ENCODE measurements at regions not wholly inside any gene's neighbourhood (a gene's known extent, or its start where the extent isn't known, plus 50 kb on each side); places are given as distances from the start of the nearest gene placed in this dataset.
"Not testable (repeated sequence)": the region's sequence is repeated elsewhere in the genome, so short reads cannot be mapped to it uniquely, and the experiment has no call there.

- no peak for ATAC-seq (replicated peaks; ENCODE audit: extremely low read depth, poor library complexity, severe bottlenecking)
Observed at GRCh38 chr11:116049383-116049782, 545.2 kb upstream of the CADM1 start.

GRCh38 chr11:116046127-116046526 is 541.9 kb upstream of the CADM1 start:
- H3K4me1 Mint-ChIP-seq, result no peaks in the 10 kb centered on the region
- no peaks in the 10 kb centered on the region for H3K36me3 Mint-ChIP-seq (ENCODE audit: insufficient read depth)
- ATAC-seq (replicated peaks; ENCODE audit: extremely low read depth, poor library complexity, severe bottlenecking) (no peak), DNase-seq (ENCODE audit: low spot score in 2 of 2) (no peak)
- H3K4me3 Mint-ChIP-seq, result no peak overlapping the region
- H3K27me3 Mint-ChIP-seq, result peaks cover 10% of the 10 kb centered on the region
- no peak overlapping the region for H3K27ac Mint-ChIP-seq (ENCODE audit: low read depth)
- H3K9me3 Mint-ChIP-seq, result no peaks in the 10 kb centered on the region

More at GRCh38 chr11:116049383-116049782, 545.2 kb upstream of the CADM1 start:
- Mint-ChIP-seq H3K27me3 (peaks cover 10% of the 10 kb centered on the region), H3K36me3 (ENCODE audit: insufficient read depth) (no peaks in the 10 kb centered on the region), H3K9me3 (no peaks in the 10 kb centered on the region), H3K27ac (ENCODE audit: low read depth) (no peak overlapping the region), H3K4me3 (no peak overlapping the region), H3K4me1 (no peaks in the 10 kb centered on the region)
- DNase-seq (ENCODE audit: low spot score in 2 of 2), result no peak

GRCh38 chr11:116044941-116045340 is 540.7 kb upstream of the CADM1 start:
- Mint-ChIP-seq H3K36me3 (ENCODE audit: insufficient read depth) (no peaks in the 10 kb centered on the region), H3K27ac (ENCODE audit: low read depth) (no peak overlapping the region), H3K4me3 (no peak overlapping the region), H3K27me3 (peaks cover 10% of the 10 kb centered on the region), H3K9me3 (no peaks in the 10 kb centered on the region), H3K4me1 (no peaks in the 10 kb centered on the region)
- no peak for DNase-seq (ENCODE audit: low spot score in 2 of 2)
- ATAC-seq (replicated peaks; ENCODE audit: extremely low read depth, poor library complexity, severe bottlenecking), result no peak

- H3K4me1 Mint-ChIP-seq, result no peaks in the 10 kb centered on the region
- peaks cover 10% of the 10 kb centered on the region for H3K27me3 Mint-ChIP-seq
- no peak for ATAC-seq (replicated peaks; ENCODE audit: extremely low read depth, poor library complexity, severe bottlenecking)
- H3K4me3 Mint-ChIP-seq, result no peak overlapping the region
- H3K9me3 Mint-ChIP-seq, result no peaks in the 10 kb centered on the region
- DNase-seq (ENCODE audit: low spot score in 2 of 2), result no peak
- no peak overlapping the region for H3K27ac Mint-ChIP-seq (ENCODE audit: low read depth)
- no peaks in the 10 kb centered on the region for H3K36me3 Mint-ChIP-seq (ENCODE audit: insufficient read depth)
Observed at GRCh38 chr11:116044520-116044919, 540.3 kb upstream of the CADM1 start.

- H3K27ac Mint-ChIP-seq (ENCODE audit: low read depth), result no peak overlapping the region
- H3K4me3 Mint-ChIP-seq, result no peak overlapping the region
- DNase-seq (ENCODE audit: low spot score in 2 of 2) (no peak), ATAC-seq (replicated peaks; ENCODE audit: extremely low read depth, poor library complexity, severe bottlenecking) (no peak)
- no peaks in the 10 kb centered on the region for H3K36me3 Mint-ChIP-seq (ENCODE audit: insufficient read depth)
- H3K9me3 Mint-ChIP-seq, result no peaks in the 10 kb centered on the region
- peaks cover 10% of the 10 kb centered on the region for H3K27me3 Mint-ChIP-seq
- H3K4me1 Mint-ChIP-seq, result no peaks in the 10 kb centered on the region
Observed at GRCh38 chr11:116043857-116044256, 539.6 kb upstream of the CADM1 start.

GRCh38 chr11:116043059-116043458 is 538.8 kb upstream of the CADM1 start:
- peaks cover 10% of the 10 kb centered on the region for H3K27me3 Mint-ChIP-seq
- H3K4me3 Mint-ChIP-seq; H3K4me1 Mint-ChIP-seq; DNase-seq (ENCODE audit: low spot score in 2 of 2); H3K9me3 Mint-ChIP-seq; H3K27ac Mint-ChIP-seq (ENCODE audit: low read depth); H3K36me3 Mint-ChIP-seq (ENCODE audit: insufficient read depth); ATAC-seq (replicated peaks; ENCODE audit: extremely low read depth, poor library complexity, severe bottlenecking): not testable (repeated sequence)

GRCh38 chr11:116042146-116042545 is 537.9 kb upstream of the CADM1 start:
- H3K36me3 Mint-ChIP-seq (ENCODE audit: insufficient read depth), result no peaks in the 10 kb centered on the region
- H3K27ac Mint-ChIP-seq (ENCODE audit: low read depth), result no peak overlapping the region
- peaks cover 10% of the 10 kb centered on the region for H3K27me3 Mint-ChIP-seq
- H3K4me3 Mint-ChIP-seq, result no peak overlapping the region
- ATAC-seq (replicated peaks; ENCODE audit: extremely low read depth, poor library complexity, severe bottlenecking) (no peak), DNase-seq (ENCODE audit: low spot score in 2 of 2) (no peak)
- no peaks in the 10 kb centered on the region for H3K4me1 Mint-ChIP-seq
- H3K9me3 Mint-ChIP-seq, result no peaks in the 10 kb centered on the region

- Mint-ChIP-seq H3K27me3 (peaks cover 18% of the 10 kb centered on the region), H3K4me3 (no peak overlapping the region), H3K36me3 (ENCODE audit: insufficient read depth) (no peaks in the 10 kb centered on the region), H3K27ac (ENCODE audit: low read depth) (no peak overlapping the region), H3K4me1 (no peaks in the 10 kb centered on the region), H3K9me3 (peaks cover 4% of the 10 kb centered on the region)
- ATAC-seq (replicated peaks; ENCODE audit: extremely low read depth, poor library complexity, severe bottlenecking) (no peak), DNase-seq (ENCODE audit: low spot score in 2 of 2) (no peak)
Observed at GRCh38 chr11:116037861-116038260, 533.6 kb upstream of the CADM1 start.

- H3K36me3 Mint-ChIP-seq (ENCODE audit: insufficient read depth), result no peaks in the 10 kb centered on the region
- no peak for ATAC-seq (replicated peaks; ENCODE audit: extremely low read depth, poor library complexity, severe bottlenecking)
- no peak overlapping the region for H3K4me3 Mint-ChIP-seq
- H3K27me3 Mint-ChIP-seq, result peaks cover 18% of the 10 kb centered on the region
- no peak for DNase-seq (ENCODE audit: low spot score in 2 of 2)
- H3K9me3 Mint-ChIP-seq, result peaks cover 10% of the 10 kb centered on the region
- H3K4me1 Mint-ChIP-seq, result no peaks in the 10 kb centered on the region
- no peak overlapping the region for H3K27ac Mint-ChIP-seq (ENCODE audit: low read depth)
Observed at GRCh38 chr11:116035977-116036376, 531.8 kb upstream of the CADM1 start.

- no peak for DNase-seq (ENCODE audit: low spot score in 2 of 2)
- ATAC-seq (replicated peaks; ENCODE audit: extremely low read depth, poor library complexity, severe bottlenecking), result no peak
- Mint-ChIP-seq H3K27me3 (peaks cover 18% of the 10 kb centered on the region), H3K9me3 (peaks cover 10% of the 10 kb centered on the region), H3K4me3 (no peak overlapping the region), H3K4me1 (no peaks in the 10 kb centered on the region), H3K27ac (ENCODE audit: low read depth) (no peak overlapping the region), H3K36me3 (ENCODE audit: insufficient read depth) (no peaks in the 10 kb centered on the region)
Observed at GRCh38 chr11:116033931-116034553, 529.8 kb upstream of the CADM1 start.

GRCh38 chr11:116030697-116031331 is 526.6 kb upstream of the CADM1 start:
- H3K27me3 Mint-ChIP-seq, result peaks cover 15% of the 10 kb centered on the region
- no peak overlapping the region for H3K27ac Mint-ChIP-seq (ENCODE audit: low read depth)
- no peak for DNase-seq (ENCODE audit: low spot score in 2 of 2)
- H3K4me1 Mint-ChIP-seq, result no peaks in the 10 kb centered on the region
- peaks cover 10% of the 10 kb centered on the region for H3K9me3 Mint-ChIP-seq
- ATAC-seq (replicated peaks; ENCODE audit: extremely low read depth, poor library complexity, severe bottlenecking), result no peak
- H3K4me3 Mint-ChIP-seq, result no peak overlapping the region
- H3K36me3 Mint-ChIP-seq (ENCODE audit: insufficient read depth), result peaks cover 2% of the 10 kb centered on the region

GRCh38 chr11:116028506-116028905 is 524.3 kb upstream of the CADM1 start:
- ATAC-seq (replicated peaks; ENCODE audit: extremely low read depth, poor library complexity, severe bottlenecking); H3K4me3 Mint-ChIP-seq; H3K4me1 Mint-ChIP-seq; H3K9me3 Mint-ChIP-seq; DNase-seq (ENCODE audit: low spot score in 2 of 2); H3K27ac Mint-ChIP-seq (ENCODE audit: low read depth); H3K36me3 Mint-ChIP-seq (ENCODE audit: insufficient read depth): not testable (repeated sequence)
- H3K27me3 Mint-ChIP-seq, result peaks cover 28% of the 10 kb centered on the region

GRCh38 chr11:115999437-115999836 is 495.2 kb upstream of the CADM1 start:
- Mint-ChIP-seq H3K4me3 (no peak overlapping the region), H3K27ac (ENCODE audit: low read depth) (no peak overlapping the region), H3K36me3 (ENCODE audit: insufficient read depth) (no peaks in the 10 kb centered on the region), H3K27me3 (peaks cover 21% of the 10 kb centered on the region), H3K9me3 (no peaks in the 10 kb centered on the region), H3K4me1 (no peaks in the 10 kb centered on the region)
- no peak for DNase-seq (ENCODE audit: low spot score in 2 of 2)
- ATAC-seq (replicated peaks; ENCODE audit: extremely low read depth, poor library complexity, severe bottlenecking), result no peak

Data from central memory CD8-positive, alpha-beta T cell (primary cell).